GM11168 (cell line): ENCODE measurements at regions not wholly inside any gene's neighbourhood (a gene's known extent, or its start where the extent isn't known, plus 50 kb on each side); places are given as distances from the start of the nearest gene placed in this dataset.

Experiments used
- in situ Hi-C: fragments of 300-500 bp; cut with MboI; formaldehyde crosslinking; loops from one replicate; pipeline ENCODE4 v1.12.0; 2022; ENCODE audit warnings: low sequenced_read_pairs; ENCODE audit not compliant: unreplicated experiment

GRCh38 chr1:56442290-56442877, 137.0 kb downstream of the PLPP3 start:
- in situ Hi-C loops, result no loop called here

- in situ Hi-C loops, result no loop called here
These were observed 137.8 kb downstream of the PLPP3 start for GRCh38 chr1:56441601-56442000.

DNA sequence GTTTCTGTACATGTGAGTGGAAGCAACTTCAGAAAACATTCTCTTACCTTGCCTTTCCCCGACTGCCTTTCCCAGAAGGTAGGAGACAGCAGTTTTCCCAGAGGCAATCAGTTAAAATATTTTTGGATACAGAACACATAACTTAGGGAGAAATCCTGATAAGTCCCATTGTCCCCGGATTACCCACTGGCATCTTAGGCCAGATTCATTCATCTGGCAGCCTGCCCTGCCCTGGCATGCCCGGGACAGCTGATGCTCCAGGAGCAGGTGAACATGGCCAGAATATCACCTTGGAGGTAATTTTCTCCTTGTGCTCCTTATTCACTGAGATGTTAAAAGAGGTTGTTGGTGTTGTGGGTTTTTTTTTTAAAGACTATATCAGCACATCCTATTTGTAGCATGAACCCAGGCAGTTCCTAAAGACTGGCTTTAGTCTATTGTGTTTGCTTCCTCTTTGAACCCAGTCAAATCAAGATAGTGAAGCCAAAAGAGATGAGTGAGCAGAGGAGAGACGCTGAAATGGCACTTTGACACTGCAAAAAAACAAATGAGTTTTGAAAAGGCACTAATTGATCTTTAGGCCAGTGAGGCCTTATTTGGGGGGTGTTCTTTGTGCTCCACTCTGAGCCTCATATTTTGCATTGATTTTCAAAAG, 139.6 kb downstream of the PLPP3 start:
- in situ Hi-C loops, result no loop called here

- in situ Hi-C loops, result no loop called here
These were observed 140.3 kb downstream of the PLPP3 start for GRCh38 chr1:56438901-56439551.

DNA sequence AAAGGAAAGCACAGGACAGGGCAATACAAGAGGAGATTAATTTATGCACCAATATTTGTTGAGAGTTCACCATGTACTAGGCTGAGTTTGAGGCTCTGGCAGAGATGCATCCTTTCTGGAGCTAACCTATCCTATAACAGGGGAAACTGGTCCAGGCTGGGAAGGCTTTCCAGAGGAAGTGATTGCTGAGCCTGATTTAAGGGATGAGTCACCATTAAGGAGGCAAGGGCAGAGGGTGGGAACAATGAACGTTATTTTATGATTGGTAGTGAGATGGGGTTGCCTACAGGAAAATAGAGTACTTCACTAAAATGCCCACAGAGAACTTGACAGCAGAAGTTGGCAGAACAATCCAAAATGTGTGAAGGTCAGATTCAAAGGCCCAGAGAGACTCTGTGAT, 141.4 kb downstream of the PLPP3 start:
- in situ Hi-C loops, result no loop called here

DNA sequence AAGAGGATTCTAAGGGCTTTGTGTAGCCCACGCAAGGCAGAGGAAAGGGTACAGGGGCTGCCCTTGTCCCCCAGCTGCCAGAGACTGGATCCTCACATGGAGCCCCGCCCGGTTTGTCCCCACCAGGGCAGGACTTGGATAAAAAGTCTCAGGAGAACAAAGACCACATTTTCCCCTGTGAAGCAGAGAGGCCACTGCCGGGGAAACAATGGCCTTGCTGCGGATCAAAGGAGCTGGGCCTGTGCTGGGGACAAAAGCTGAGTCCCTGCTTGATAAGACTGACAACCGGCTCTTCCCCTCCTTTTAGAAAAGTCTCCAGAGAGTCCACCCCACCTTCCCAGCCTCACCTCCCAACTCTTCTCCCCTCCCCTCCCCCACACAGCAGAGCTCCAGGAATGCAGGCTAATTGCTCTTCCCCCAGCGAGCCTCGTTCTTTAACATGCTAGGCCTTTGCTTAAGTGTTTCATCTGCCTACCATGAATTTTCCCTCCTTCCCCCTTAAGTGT, 142.4 kb downstream of the PLPP3 start:
- in situ Hi-C loops, result no loop called here

DNA sequence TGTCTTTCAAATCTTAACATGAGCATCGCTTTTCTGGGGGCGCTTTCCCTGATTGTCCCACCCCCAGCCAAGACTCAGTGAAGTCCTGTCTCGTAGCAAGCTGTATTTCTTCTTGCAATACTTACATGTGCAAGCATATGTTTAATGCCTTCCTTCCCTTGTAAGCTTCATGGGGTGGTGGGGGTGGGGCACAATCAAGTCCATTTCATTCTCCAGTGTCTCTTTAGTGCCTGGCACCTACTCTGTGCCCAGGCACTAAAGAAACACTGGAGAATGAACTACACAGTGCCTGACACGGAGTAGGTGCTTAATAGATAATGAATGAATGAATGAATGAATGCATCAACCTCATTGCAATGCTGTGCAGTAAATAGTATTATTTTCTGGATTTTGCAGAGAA, 143.1 kb downstream of the PLPP3 start:
- in situ Hi-C loops, result no loop called here

- in situ Hi-C loops, result no loop called here
These were observed 143.7 kb downstream of the PLPP3 start for GRCh38 chr1:56435434-56436262.

DNA sequence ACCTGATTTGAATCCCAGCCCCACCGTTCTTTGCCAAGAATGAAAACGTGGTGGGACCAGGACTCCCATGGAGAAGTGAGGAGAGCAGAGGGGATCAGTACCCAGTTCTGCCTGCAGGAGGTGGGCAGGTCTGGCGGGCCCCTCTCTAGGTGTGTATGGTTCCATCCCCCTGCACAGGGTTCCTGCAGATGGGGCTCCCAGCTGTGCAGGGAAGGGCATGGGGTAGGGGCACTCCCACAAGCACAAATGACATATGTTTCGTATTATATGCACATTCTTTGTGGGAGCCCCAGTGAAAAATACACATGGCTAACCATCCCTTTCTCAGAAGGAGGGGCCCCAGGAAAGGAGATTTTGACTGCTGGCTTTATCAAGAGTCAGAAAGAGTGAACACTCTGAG, 144.6 kb downstream of the PLPP3 start:
- in situ Hi-C loops, result no loop called here

DNA sequence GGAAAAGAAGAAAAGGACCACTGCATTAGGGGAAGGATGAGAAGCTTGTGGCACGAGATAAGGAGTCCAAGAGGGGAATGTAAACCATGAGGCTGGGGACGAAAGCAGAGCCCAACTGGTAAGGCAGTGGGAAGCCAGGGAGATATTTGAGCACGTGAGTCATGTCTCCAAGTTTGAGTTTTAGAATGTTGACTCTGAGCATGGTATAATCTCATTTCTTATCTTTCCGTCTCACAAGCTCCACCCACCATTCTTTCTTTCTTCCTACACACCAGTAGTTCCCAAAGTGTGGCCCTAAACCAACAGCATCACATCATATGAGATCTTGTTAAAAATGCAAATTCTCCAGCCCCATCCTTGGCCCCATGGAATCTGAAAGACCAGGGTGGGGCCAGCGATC, 145.3 kb downstream of the PLPP3 start:
- in situ Hi-C loops, result no loop called here

DNA sequence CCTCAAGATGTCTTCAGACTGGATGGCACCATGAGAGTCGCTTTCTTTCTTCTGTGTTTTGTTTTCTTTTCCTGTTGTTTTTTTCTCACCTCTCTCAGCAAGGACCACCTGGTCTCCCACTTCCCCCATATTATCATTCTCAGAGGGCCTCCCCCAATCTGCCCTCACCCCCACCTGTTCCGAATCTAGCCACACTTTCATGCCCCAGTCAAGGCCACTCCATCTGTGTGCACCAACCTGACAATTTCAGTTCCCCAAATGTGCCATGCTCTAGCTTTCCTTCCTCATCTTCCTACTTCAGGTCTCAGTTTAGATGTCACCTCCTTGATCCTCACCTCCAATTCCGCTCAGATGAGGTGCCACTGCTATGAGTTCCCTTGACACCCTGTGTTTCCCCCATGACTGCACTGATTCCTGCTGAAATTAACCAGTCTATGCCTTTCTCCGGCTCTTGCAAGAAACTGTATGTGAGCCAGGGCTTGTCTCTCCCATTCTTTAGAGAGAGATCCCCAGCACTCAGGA, 146.2 kb downstream of the PLPP3 start:
- in situ Hi-C loops, result no loop called here

DNA sequence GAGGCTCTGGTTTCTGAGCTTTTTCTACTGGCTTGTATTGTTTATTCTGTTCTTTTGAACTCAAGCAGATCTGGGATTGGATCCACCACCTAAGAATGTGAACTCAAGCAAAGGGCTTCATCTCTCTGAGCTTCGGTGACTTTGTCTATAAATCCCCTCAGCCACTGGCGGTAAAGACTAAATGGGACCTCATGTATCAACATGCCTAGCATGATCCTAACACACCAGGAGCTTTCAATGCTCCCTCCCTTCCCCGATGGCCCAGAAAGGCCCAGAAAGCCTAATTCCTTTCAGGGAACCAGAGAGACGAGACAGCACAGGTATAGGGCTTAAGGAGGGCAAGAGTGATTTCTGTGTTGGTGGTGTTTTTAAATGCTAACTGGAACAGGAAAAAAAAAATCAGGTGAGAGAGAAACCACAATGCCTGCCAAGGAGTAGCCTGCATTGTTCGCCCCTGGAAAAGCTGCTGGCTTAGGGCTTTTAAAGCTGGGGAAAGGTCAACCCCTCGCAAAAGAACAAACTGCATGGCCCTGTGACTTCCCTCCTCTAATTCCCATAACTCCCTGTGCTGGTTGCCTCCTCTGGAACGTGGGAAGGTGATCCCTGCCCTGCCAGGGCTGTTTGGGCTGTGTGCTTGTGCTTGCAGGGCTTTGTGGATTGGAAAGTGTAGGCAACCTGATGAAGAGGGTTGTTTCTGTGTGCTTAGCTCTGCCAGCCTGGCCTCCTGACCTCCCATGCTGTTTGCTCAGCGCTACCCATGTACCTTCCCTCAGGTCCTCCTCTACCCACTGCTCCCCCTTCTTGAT, 147.0 kb downstream of the PLPP3 start:
- in situ Hi-C loops, result no loop called here

GRCh38 chr1:56430141-56430839, 149.1 kb downstream of the PLPP3 start:
- in situ Hi-C loops, result no loop called here

DNA sequence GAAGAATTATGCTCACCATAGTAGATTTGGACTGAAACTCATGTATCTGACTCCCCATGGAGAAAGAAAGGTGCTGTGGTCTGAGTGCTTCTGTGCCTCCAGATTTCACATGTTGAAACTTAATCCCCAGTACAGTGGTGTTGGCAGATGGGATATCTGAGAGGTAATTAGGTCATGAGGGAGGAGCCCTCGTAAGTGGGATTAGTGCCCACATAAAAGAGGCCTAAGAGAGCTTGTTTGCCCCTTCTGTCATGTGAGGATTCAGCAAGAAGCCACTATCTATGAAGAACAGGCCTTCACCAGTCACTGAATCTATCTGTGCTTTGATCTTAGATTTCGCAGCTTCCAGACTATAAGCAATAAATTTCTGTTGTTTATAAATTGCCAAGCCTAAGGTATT, 150.1 kb downstream of the PLPP3 start:
- in situ Hi-C loops, result no loop called here

DNA sequence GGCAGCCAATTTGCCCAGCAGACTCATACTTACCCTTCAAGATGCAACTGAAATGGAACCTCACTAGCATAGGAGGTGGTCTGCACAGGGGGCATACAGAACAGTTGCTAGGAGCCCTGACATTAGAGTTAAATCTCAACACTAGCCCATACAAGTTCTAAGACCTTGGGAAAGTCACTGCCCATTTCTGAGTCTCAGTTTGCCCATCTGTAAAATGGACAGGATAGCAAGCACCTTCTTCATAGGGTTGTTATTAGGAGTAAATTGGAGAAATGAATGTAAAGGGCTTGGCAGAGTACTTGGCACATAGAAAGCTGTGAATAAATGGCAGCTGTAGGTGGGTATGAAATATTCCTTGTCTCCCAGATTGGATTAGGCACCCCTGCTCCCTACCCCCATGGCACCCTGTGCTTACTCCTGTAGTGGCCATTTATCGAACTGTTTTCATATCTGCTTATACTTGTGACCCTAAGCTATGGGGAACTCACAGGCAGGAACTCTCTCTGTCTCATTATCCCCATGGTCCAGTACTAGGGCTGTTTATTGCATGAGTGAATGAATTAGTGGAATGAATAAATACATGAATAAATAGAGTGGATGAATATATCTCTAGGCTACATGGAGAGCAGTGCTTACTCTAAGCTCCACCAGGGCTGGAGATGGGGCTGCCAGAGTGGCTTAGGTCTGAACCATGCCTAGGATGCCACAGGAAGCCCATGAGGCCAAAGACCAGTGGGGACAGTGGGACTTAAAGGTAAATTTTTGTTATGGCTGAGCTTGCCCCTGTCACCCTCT, 152.6 kb downstream of the PLPP3 start:
- in situ Hi-C loops, result no loop called here

GRCh38 chr1:56425494-56426037, 153.8 kb downstream of the PLPP3 start:
- in situ Hi-C loops, result no loop called here

DNA sequence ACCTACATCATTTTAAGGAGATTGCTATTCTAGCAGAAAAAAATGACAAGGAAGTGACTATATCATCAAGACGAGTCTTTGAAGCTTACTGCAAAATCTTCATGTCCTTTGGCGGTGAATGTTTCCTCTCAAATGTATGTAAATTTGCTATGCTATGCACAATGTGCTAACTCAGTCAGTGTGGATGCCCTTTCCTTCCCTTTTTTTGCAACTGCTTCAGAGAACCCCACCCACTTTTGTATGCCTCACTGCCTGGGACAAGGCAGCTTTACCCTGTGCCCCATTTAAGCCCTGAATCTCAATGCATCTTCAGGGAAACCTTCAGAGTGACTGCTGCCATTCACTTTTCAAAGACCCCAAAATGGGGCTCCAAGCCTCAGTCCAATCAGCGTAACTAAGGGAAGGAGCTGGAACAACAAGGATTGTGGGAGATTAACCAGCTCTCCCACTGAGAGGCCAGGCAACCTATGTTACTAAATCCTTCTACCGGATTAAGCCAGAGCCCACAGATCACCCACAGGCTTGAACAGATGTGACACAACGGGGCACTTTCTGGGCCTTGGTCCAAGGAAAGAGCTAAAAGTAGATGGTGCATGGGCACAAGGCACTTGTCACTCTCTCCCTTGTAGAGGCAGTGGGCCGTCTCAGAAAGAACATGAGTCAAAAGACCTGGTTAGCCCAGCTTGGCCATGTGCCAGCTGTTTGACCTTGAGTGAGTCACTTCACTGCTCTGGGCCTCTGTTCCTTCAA, 154.4 kb downstream of the PLPP3 start:
- in situ Hi-C loops, result no loop called here
